GM12873 (cell line): ENCODE measurements at regions not wholly inside any gene's neighbourhood (a gene's known extent, or its start where the extent isn't known, plus 50 kb on each side); places are given as distances from the start of the nearest gene placed in this dataset.

Experiments used
- CTCF ChIP-seq: IDR thresholded peaks from 2 replicates; pipeline ENCODE4 v1.5.1; 2012; ENCODE audit warnings: low read depth, mild to moderate bottlenecking, moderate library complexity, low read length, control low read depth; ENCODE audit not compliant: insufficient read depth; ENCODE audit errors: missing control alignments

DNA sequence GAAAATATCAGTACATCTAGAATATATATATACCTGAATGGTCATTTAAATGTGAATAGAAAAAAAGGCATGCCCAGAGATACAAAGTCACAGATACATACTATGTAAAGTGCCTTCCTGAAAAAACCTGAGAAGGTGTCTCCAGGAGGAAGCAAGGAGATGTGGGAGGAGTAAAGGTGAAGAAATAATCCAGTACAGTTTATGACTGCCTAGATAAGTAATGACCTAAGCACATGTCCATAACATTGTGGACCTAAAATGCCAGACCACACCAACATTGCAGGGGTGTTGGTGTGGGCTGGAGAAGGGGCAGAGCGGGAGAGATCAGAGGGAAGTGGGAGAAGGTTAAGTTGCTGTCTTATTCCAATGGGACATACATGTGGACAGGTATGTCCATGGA lies 226.9 kb downstream of the ZNF621 start:
- no peak for TF ChIP-seq CTCF

GRCh38 chr3:40752492-40752891 lies 227.7 kb downstream of the ZNF621 start:
- no peak for TF ChIP-seq CTCF

- TF ChIP-seq CTCF = no peak
Measured at GRCh38 chr3:40753291-40753770, 228.6 kb downstream of the ZNF621 start.

DNA sequence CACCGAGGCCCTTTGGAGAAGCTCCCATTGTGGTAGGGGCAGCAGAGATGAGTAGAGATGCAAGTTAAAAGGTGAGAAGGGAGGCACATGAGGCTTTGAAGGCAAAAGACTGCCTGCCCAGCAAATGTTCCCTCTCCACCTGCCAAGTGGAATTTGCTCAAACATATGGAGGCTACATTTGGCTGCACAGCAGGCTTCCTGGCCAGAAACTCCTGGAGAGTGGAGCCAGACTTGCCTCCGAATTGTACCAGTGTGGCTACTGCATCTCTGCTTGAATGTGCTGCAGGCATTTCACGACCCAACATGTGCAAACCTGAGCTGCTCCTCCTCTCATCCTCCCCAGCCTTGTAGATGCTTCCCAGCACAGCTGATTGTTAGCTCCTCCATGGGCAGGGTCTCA lies 229.2 kb downstream of the ZNF621 start:
- TF ChIP-seq CTCF = no peak

GRCh38 chr3:40754994-40755393 lies 230.2 kb downstream of the ZNF621 start:
- TF ChIP-seq CTCF = no peak

- no peak for TF ChIP-seq CTCF
Measured at GRCh38 chr3:40756500-40756899, 231.7 kb downstream of the ZNF621 start.

GRCh38 chr3:40763807-40764206 lies 239.0 kb downstream of the ZNF621 start:
- no peak for TF ChIP-seq CTCF
